HL-60 (cell line): ENCODE measurements at regions not wholly inside any gene's neighbourhood (a gene's known extent, or its start where the extent isn't known, plus 50 kb on each side); places are given as distances from the start of the nearest gene placed in this dataset.

Experiments
- GABPA ChIP-seq: IDR thresholded peaks from 2 replicates; pipeline ENCODE4 v1.6.1; 2012; ENCODE audit warnings: low read depth
- POLR2AphosphoS5 ChIP-seq: IDR thresholded peaks from 2 replicates; pipeline ENCODE4 v1.6.1; 2012; ENCODE audit warnings: low read depth
- SPI1 ChIP-seq: IDR thresholded peaks from 2 replicates; pipeline ENCODE4 v1.6.1; 2012; ENCODE audit warnings: low read depth, mild to moderate bottlenecking, borderline replicate concordance
- TF ChIP-seq, protein P1 (sequence below): IDR thresholded peaks from one replicate; pipeline ENCODE4 v1.5.1; 2011; ENCODE audit warnings: low read length, control low read depth, inconsistent platforms; ENCODE audit not compliant: insufficient read depth
- TF ChIP-seq, protein P2 (sequence below): IDR thresholded peaks from 2 replicates; pipeline ENCODE4 v1.6.1; 2012; ENCODE audit warnings: low read depth; ENCODE audit not compliant: insufficient replicate concordance

DNA sequence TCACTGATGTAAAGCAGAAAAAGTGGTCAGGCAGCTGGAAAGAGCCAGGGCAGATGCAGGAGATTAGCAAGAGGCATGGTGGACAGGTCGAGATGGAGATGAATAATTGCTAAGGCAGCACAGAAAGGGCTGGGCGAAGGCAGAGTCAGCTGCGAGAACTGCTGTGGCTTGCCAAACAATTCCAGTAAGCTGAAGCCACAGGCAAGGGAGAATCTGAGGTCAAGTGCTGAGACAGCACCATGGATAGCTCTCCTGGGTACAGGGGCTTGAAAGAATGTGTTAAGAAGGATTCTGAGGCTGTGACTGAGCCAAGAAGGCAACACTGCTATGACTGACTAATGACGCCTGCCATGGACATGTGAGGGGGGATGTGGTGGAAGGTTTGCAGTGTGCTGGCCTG is 220.8 kb upstream of the FOXA2 start:
- TF ChIP-seq, protein P1, sequence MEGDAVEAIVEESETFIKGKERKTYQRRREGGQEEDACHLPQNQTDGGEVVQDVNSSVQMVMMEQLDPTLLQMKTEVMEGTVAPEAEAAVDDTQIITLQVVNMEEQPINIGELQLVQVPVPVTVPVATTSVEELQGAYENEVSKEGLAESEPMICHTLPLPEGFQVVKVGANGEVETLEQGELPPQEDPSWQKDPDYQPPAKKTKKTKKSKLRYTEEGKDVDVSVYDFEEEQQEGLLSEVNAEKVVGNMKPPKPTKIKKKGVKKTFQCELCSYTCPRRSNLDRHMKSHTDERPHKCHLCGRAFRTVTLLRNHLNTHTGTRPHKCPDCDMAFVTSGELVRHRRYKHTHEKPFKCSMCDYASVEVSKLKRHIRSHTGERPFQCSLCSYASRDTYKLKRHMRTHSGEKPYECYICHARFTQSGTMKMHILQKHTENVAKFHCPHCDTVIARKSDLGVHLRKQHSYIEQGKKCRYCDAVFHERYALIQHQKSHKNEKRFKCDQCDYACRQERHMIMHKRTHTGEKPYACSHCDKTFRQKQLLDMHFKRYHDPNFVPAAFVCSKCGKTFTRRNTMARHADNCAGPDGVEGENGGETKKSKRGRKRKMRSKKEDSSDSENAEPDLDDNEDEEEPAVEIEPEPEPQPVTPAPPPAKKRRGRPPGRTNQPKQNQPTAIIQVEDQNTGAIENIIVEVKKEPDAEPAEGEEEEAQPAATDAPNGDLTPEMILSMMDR: no peak
- TF ChIP-seq POLR2AphosphoS5 (no peak), SPI1 (no peak), GABPA (no peak)
- TF ChIP-seq, protein P2, sequence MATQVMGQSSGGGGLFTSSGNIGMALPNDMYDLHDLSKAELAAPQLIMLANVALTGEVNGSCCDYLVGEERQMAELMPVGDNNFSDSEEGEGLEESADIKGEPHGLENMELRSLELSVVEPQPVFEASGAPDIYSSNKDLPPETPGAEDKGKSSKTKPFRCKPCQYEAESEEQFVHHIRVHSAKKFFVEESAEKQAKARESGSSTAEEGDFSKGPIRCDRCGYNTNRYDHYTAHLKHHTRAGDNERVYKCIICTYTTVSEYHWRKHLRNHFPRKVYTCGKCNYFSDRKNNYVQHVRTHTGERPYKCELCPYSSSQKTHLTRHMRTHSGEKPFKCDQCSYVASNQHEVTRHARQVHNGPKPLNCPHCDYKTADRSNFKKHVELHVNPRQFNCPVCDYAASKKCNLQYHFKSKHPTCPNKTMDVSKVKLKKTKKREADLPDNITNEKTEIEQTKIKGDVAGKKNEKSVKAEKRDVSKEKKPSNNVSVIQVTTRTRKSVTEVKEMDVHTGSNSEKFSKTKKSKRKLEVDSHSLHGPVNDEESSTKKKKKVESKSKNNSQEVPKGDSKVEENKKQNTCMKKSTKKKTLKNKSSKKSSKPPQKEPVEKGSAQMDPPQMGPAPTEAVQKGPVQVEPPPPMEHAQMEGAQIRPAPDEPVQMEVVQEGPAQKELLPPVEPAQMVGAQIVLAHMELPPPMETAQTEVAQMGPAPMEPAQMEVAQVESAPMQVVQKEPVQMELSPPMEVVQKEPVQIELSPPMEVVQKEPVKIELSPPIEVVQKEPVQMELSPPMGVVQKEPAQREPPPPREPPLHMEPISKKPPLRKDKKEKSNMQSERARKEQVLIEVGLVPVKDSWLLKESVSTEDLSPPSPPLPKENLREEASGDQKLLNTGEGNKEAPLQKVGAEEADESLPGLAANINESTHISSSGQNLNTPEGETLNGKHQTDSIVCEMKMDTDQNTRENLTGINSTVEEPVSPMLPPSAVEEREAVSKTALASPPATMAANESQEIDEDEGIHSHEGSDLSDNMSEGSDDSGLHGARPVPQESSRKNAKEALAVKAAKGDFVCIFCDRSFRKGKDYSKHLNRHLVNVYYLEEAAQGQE: peak; percentile 92
